ENCODE measurements at regions not wholly inside any gene's neighbourhood (a gene's known extent, or its start where the extent isn't known, plus 50 kb on each side); places are given as distances from the start of the nearest gene placed in this dataset.

DNA sequence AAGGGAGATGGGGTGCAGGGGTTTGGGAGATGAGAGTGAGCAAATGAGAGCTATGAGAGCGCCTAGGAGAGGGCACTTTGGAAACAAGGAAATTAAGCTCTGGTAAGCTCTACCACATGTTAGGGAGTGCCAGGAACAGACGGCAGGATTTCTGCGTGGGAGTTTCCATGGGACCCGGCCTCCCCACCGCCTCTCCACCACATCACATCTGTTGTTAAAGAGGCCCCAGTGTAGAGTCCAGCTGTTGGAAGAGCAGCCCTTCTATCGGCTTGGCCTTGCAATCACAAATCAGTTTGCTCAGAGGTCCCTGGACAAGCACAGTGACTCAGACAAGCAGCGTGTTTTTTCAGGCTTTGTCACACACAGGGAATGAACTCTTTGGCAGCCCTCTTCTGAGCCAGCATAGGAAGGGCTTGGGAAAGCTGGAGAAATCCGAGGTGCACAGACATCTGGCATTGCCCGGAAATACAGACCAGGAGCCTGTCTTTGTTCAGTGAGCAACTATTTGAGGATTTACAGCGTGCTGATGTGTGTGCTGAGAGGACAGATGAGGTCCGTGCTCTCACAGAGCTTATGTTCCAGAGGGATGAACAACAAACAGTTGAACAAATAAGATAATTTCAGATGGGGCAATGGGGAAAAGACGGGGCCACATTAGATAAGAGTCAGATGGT lies 370.6 kb upstream of the PROK2 start:
- Histone ChIP-seq H3K4me2 (ENCODE audit: insufficient read depth, low read length, poor library complexity, severe bottlenecking) (no peak overlapping the region), H2BK120ac (ENCODE audit: low read depth, low read length) (no peak overlapping the region), H3K27me3 (ENCODE audit: control insufficient read depth in 3 of 3, insufficient read depth in 3 of 3, low read depth in 1 of 3, low read length in 3 of 3) (no peaks in the 10 kb centered on the region), H3K14ac (ENCODE audit: low read length) (no peak overlapping the region), H3K18ac (ENCODE audit: low read length) (no peak overlapping the region), H3K4ac (ENCODE audit: low read length) (no peak overlapping the region), H3K4me3 (ENCODE audit: low read length in 2 of 2) (no peak overlapping the region), H3K4me1 (ENCODE audit: control insufficient read depth in 2 of 2, insufficient read depth in 1 of 2, low read depth in 1 of 2, low read length in 2 of 2) (peaks cover 0 to 2% of the 10 kb centered on the region in 2 donors), H4K91ac (ENCODE audit: low read depth, low read length, poor library complexity) (no peak overlapping the region), H4K8ac (ENCODE audit: low read depth, low read length) (no peak overlapping the region), H3K9ac (ENCODE audit: low read depth, low read length, poor library complexity) (no peak overlapping the region), H2BK12ac (ENCODE audit: low read length) (no peak overlapping the region), H2AFZ (ENCODE audit: low read length) (no peak overlapping the region), H3K9me3 (replicated peaks in 1 of 2; ENCODE audit: control insufficient read depth in 2 of 2, insufficient read depth in 1 of 2, low read depth in 1 of 2, low read length in 2 of 2) (peaks cover 0 to 2% of the 10 kb centered on the region in 2 donors), H3K23ac (ENCODE audit: low read depth, low read length, poor library complexity) (no peak overlapping the region), H3K36me3 (replicated peaks in 1 of 2; ENCODE audit: control insufficient read depth in 2 of 2, insufficient read depth in 2 of 2, low read length in 2 of 2) (no peaks in the 10 kb centered on the region), H2BK15ac (ENCODE audit: low read length) (no peak overlapping the region), H3K79me1 (ENCODE audit: low read depth, low read length) (no peaks in the 10 kb centered on the region), H2AK5ac (ENCODE audit: low read depth, low read length) (no peak overlapping the region), H2BK5ac (ENCODE audit: low read length) (no peak overlapping the region), H3K27ac (replicated peaks; ENCODE audit: low read length) (no peak overlapping the region)
- DNase-seq (ENCODE audit: low spot score): no peak
- WGBS, 2 donors (ENCODE audit: extremely low coverage in 2 of 2, insufficient read length in 2 of 2, insufficient replicate concordance in 1 of 2): no CpG with 5 or more reads among the region's 12 CpGs

DNA sequence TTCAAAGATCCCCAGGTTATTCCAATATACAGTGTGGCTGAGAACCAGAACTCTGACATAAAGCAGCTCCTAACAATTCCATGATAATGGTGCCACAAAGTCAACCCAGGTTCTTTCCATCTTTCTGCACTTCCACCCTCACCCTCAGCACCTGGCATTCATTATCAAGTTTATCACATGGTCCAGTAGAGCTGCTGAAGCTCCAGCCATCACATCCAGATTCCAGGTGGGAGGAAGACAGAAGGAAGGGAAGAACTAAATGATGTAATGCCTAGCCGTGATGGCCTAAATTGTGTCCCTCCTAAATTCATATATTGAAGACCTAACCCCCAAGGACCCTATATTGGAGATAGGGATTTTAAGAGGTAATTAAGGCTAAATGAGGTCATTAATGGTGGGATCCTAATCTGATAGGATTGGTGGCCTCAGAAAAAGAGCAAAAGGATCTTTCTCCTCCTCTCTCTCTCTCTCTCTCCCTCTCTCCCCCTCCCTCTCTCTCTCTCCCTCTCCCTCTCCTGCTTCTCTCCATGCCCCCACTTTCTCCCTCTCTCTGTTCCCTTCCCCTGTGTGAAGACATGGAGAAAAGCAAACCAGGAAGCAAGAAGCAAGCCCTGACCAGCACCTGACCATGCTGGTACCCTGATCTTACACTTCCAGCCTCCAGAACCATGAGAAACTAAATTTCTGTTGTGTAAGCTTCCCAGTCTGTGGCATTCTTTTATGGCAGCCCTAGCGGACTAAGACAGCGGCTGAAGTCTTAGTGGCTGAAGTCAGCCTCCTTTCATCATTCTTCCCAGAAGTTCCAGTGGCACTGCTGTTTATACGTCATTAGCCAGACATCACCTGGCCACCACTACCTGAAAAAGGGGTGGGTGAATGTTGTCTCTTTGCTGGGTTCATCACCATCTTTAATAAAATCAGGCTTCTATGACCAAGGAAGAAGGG lies 369.7 kb upstream of the PROK2 start:
- H3K4me3 ChIP-seq (ENCODE audit: low read length in 2 of 2): no peak overlapping the region
- H3K27ac ChIP-seq (replicated peaks; ENCODE audit: low read length): no peak overlapping the region
- H2AK5ac ChIP-seq (ENCODE audit: low read depth, low read length): no peak overlapping the region
- H4K91ac ChIP-seq (ENCODE audit: low read depth, low read length, poor library complexity): no peak overlapping the region
- no peak overlapping the region for H3K4me2 ChIP-seq (ENCODE audit: insufficient read depth, low read length, poor library complexity, severe bottlenecking)
- H3K27me3 ChIP-seq (ENCODE audit: control insufficient read depth in 3 of 3, insufficient read depth in 3 of 3, low read depth in 1 of 3, low read length in 3 of 3): no peaks in the 10 kb centered on the region
- DNase-seq (ENCODE audit: low spot score): no peak
- H3K23ac ChIP-seq (ENCODE audit: low read depth, low read length, poor library complexity): no peak overlapping the region
- no peak overlapping the region for H3K4ac ChIP-seq (ENCODE audit: low read length)
- H3K9ac ChIP-seq (ENCODE audit: low read depth, low read length, poor library complexity): no peak overlapping the region
- no peak overlapping the region for H4K8ac ChIP-seq (ENCODE audit: low read depth, low read length)
- no peaks in the 10 kb centered on the region for H3K36me3 ChIP-seq (replicated peaks in 1 of 2; ENCODE audit: control insufficient read depth in 2 of 2, insufficient read depth in 2 of 2, low read length in 2 of 2)
- H3K9me3 ChIP-seq (replicated peaks in 1 of 2; ENCODE audit: control insufficient read depth in 2 of 2, insufficient read depth in 1 of 2, low read depth in 1 of 2, low read length in 2 of 2): peaks cover 0 to 2% of the 10 kb centered on the region in 2 donors
- H3K4me1 ChIP-seq (ENCODE audit: control insufficient read depth in 2 of 2, insufficient read depth in 1 of 2, low read depth in 1 of 2, low read length in 2 of 2): no peaks in the 10 kb centered on the region
- H2BK15ac ChIP-seq (ENCODE audit: low read length): no peak overlapping the region
- no peaks in the 10 kb centered on the region for H3K79me1 ChIP-seq (ENCODE audit: low read depth, low read length)
- H2BK5ac ChIP-seq (ENCODE audit: low read length): no peak overlapping the region
- H2BK12ac ChIP-seq (ENCODE audit: low read length): no peak overlapping the region
- H3K18ac ChIP-seq (ENCODE audit: low read length): no peak overlapping the region
- WGBS, 2 donors (ENCODE audit: extremely low coverage in 2 of 2, insufficient read length in 2 of 2, insufficient replicate concordance in 1 of 2): no CpG with 5 or more reads among the region's 4 CpGs
- H3K14ac ChIP-seq (ENCODE audit: low read length): no peak overlapping the region
- H2AFZ ChIP-seq (ENCODE audit: low read length): no peak overlapping the region
- no peak overlapping the region for H2BK120ac ChIP-seq (ENCODE audit: low read depth, low read length)

DNA sequence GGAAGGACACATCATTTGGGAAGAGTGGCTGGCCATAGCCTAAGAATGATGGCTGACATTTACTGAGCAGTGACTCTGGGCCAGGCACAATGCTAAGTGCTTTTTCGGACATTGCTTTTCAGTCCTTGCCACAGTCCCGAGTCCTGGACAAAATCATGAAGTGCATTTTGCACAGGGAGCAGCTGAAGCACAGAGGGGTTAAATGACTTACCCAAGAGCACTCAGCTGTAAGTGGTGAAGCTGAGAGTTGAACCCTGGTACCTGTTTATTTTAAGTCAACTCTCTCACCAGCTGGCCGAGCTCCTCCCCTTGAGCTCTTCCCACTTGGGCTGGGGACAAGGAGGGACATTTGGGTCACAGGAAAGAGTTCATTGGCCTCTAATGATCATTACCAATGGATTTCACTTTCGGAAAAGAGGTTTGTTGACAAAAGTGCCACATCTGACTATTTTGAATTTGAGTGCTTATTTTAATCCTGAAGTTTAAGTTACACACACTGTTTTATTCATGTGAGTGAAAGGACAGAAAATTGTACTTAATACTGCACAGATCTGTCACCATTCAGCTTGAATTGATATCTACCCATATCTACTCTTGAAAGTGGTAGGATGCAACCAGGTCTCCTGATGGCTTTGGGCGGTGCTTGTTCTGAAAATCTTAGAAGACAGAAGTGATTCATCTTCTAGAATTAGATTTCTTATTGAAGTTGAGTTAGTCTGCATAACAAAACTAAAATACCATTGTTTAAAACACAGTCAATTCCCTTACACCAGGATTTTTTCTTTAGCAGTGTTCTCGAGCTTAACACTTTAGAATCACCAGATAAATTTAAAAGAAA lies 368.7 kb upstream of the PROK2 start:
- Histone ChIP-seq H3K79me1 (ENCODE audit: low read depth, low read length) (no peaks in the 10 kb centered on the region), H2BK5ac (ENCODE audit: low read length) (no peak overlapping the region), H3K23ac (ENCODE audit: low read depth, low read length, poor library complexity) (no peak overlapping the region), H3K14ac (ENCODE audit: low read length) (no peak overlapping the region), H2BK15ac (ENCODE audit: low read length) (no peak overlapping the region), H3K9ac (ENCODE audit: low read depth, low read length, poor library complexity) (no peak overlapping the region), H3K9me3 (replicated peaks in 1 of 2; ENCODE audit: control insufficient read depth in 2 of 2, insufficient read depth in 1 of 2, low read depth in 1 of 2, low read length in 2 of 2) (peaks cover 0 to 2% of the 10 kb centered on the region in 2 donors), H3K27me3 (ENCODE audit: control insufficient read depth in 3 of 3, insufficient read depth in 3 of 3, low read depth in 1 of 3, low read length in 3 of 3) (no peaks in the 10 kb centered on the region), H2BK120ac (ENCODE audit: low read depth, low read length) (no peak overlapping the region), H4K8ac (ENCODE audit: low read depth, low read length) (no peak overlapping the region), H2AFZ (ENCODE audit: low read length) (no peak overlapping the region), H3K4me1 (ENCODE audit: control insufficient read depth in 2 of 2, insufficient read depth in 1 of 2, low read depth in 1 of 2, low read length in 2 of 2) (no peaks in the 10 kb centered on the region), H3K18ac (ENCODE audit: low read length) (no peak overlapping the region), H4K91ac (ENCODE audit: low read depth, low read length, poor library complexity) (no peak overlapping the region), H2AK5ac (ENCODE audit: low read depth, low read length) (no peak overlapping the region), H3K4me2 (ENCODE audit: insufficient read depth, low read length, poor library complexity, severe bottlenecking) (no peak overlapping the region), H3K4ac (ENCODE audit: low read length) (no peak overlapping the region), H3K36me3 (replicated peaks in 1 of 2; ENCODE audit: control insufficient read depth in 2 of 2, insufficient read depth in 2 of 2, low read length in 2 of 2) (no peaks in the 10 kb centered on the region), H3K27ac (replicated peaks; ENCODE audit: low read length) (no peak overlapping the region), H2BK12ac (ENCODE audit: low read length) (no peak overlapping the region), H3K4me3 (ENCODE audit: low read length in 2 of 2) (no peak overlapping the region)
- no peak for DNase-seq (ENCODE audit: low spot score)
- WGBS, 2 donors (ENCODE audit: extremely low coverage in 2 of 2, insufficient read length in 2 of 2, insufficient replicate concordance in 1 of 2): no CpG with 5 or more reads among the region's 6 CpGs

Data from neuronal stem cell (in vitro differentiated cells).